ENCODE measurements at regions not wholly inside any gene's neighbourhood (a gene's known extent, or its start where the extent isn't known, plus 50 kb on each side); places are given as distances from the start of the nearest gene placed in this dataset.
A peak's percentile ranks its signal among the peaks of the same experiment; 100 is the strongest.

- H3K4me1 ChIP-seq: no peaks in the 10 kb centered on the region
- WGBS, 2 donors: 24 to 48% methylated on average over 10 of the region's 10 CpGs
- H3K27me3 ChIP-seq: no peaks in the 10 kb centered on the region
- TF ChIP-seq POLR2A (IDR thresholded peaks at IDR 0.05) (no peak), CTCF (IDR thresholded peaks at IDR 0.05) (peak in 3 of 6 experiments; percentile 8 to 28 (median 24))
- no peak overlapping the region for H3K4me3 ChIP-seq
- H3K9me3 ChIP-seq: peaks cover 0 to 5% (median 0%) of the 10 kb centered on the region in 3 donors
- intact Hi-C loops (cut with DNase I): no loop called here
- H3K27ac ChIP-seq: no peak overlapping the region
- DNase-seq: no peak
- H3K36me3 ChIP-seq: no peaks in the 10 kb centered on the region
Observed at GRCh38 chr4:155025762-155026457, 182.5 kb upstream of the NPY2R start.

DNA sequence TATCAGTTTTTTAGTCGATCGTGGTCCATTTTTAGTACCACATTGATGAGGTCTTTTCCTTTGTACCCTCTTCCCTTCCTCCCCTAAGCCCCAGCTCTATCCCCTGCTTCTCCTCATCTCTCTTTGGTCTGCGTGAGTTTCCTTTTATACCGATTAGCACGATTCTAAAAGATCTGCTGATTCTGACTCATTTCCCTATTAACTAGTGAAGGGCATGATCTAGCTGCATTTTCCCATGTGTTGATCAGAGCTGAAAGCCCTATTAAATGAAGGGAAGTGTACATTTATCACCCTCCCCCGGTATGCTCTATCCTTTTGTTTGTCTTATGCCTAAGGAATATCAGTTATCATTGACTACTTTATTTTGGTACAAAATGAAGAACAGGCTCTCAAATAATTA is 181.7 kb upstream of the NPY2R start:
- H3K36me3 ChIP-seq: no peaks in the 10 kb centered on the region
- 73 to 77% methylated on average over 6 of the region's 6 CpGs for WGBS, 2 donors
- no peaks in the 10 kb centered on the region for H3K9me3 ChIP-seq
- intact Hi-C loops (cut with DNase I): no loop called here
- H3K4me1 ChIP-seq: no peaks in the 10 kb centered on the region
- no peak overlapping the region for H3K27ac ChIP-seq
- TF ChIP-seq CTCF (IDR thresholded peaks at IDR 0.05) (no peak), POLR2A (IDR thresholded peaks at IDR 0.05) (no peak)
- no peaks in the 10 kb centered on the region for H3K27me3 ChIP-seq
- H3K4me3 ChIP-seq: no peak overlapping the region
- DNase-seq: no peak

- WGBS, 2 donors: 72 to 79% methylated on average over 5 of the region's 5 CpGs
- intact Hi-C loops (cut with DNase I): no loop called here
Observed at GRCh38 chr4:155032521-155033229, 175.8 kb upstream of the NPY2R start.

DNA sequence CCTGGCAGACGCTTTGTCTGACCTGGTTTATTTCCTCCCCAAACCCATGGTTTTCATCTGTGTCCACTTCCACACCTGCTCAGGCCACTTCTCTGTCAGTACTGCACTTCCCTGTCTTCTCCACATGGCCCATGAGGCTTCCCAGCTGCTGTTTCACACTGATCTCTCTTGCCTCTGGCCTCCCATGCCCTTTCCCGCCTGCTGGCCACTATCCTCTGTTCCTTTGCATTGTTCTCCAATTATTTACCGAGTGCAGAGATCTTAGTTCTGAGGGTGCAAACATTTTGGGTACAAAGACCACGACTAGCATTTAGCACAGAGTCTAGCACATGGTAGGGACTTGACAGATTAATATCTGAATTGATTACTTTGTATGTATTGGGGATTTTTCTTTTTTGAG is 174.8 kb upstream of the NPY2R start:
- Histone ChIP-seq H3K4me3 (no peak overlapping the region), H3K36me3 (no peaks in the 10 kb centered on the region), H3K9me3 (no peaks in the 10 kb centered on the region), H3K27ac (no peak overlapping the region), H3K4me1 (no peaks in the 10 kb centered on the region), H3K27me3 (no peaks in the 10 kb centered on the region)
- 33 to 44% methylated on average over 4 of the region's 4 CpGs for WGBS, 2 donors
- TF ChIP-seq CTCF (IDR thresholded peaks at IDR 0.05) (no peak), POLR2A (IDR thresholded peaks at IDR 0.05) (no peak)
- intact Hi-C loops (cut with DNase I): no loop called here
- DNase-seq: no peak

More at GRCh38 chr4:155032521-155033229, 175.8 kb upstream of the NPY2R start:
- no peak for DNase-seq
- no peak overlapping the region for H3K27ac ChIP-seq
- no peaks in the 10 kb centered on the region for H3K27me3 ChIP-seq
- no peaks in the 10 kb centered on the region for H3K4me1 ChIP-seq
- no peak overlapping the region for H3K4me3 ChIP-seq
- no peaks in the 10 kb centered on the region for H3K9me3 ChIP-seq
- TF ChIP-seq CTCF (IDR thresholded peaks at IDR 0.05) (no peak), POLR2A (IDR thresholded peaks at IDR 0.05) (no peak)
- H3K36me3 ChIP-seq: no peaks in the 10 kb centered on the region

- Histone ChIP-seq H3K4me3 (no peak overlapping the region), H3K36me3 (no peaks in the 10 kb centered on the region), H3K9me3 (no peaks in the 10 kb centered on the region), H3K4me1 (no peaks in the 10 kb centered on the region), H3K27ac (no peak overlapping the region), H3K27me3 (no peaks in the 10 kb centered on the region)
- no peak for DNase-seq
- intact Hi-C loops (cut with DNase I): no loop called here
- no peak for TF ChIP-seq POLR2A (IDR thresholded peaks at IDR 0.05)
- no peak for TF ChIP-seq CTCF (IDR thresholded peaks at IDR 0.05)
- 73 to 75% methylated on average over 1 of the region's 1 CpG for WGBS, 2 donors
Observed at GRCh38 chr4:155037031-155037430, 171.4 kb upstream of the NPY2R start.

Data from esophagus squamous epithelium (tissue), 5 donors.